PC-9 (cell line): ENCODE measurements at regions not wholly inside any gene's neighbourhood (a gene's known extent, or its start where the extent isn't known, plus 50 kb on each side); places are given as distances from the start of the nearest gene placed in this dataset.

ENCODE experiments used
- BruUV-seq: library from RNA; stranded (reverse); fragments of 400-500 nt; replicated peaks from 2 replicates; lab custom pipeline; 2021; lab: Mats Ljungman, UMichigan
- CTCF ChIA-PET: fragments of 300-600 bp; sonication (Branson Sonifier 250); formaldehyde crosslinking; loops from one replicate; lab custom pipeline; 2022; ENCODE audit warnings: antibody characterized with exemption; lab: Charles Lee
- POLR2A ChIA-PET: fragments of 300-600 bp; sonication (Branson Sonifier 250); formaldehyde crosslinking; loops from one replicate; lab custom pipeline; 2022; ENCODE audit warnings: antibody characterized with exemption; ENCODE audit not compliant: unreplicated experiment; lab: Charles Lee
- DNase-seq, 2 experiments: peaks; one replicate each; pipeline versions ENCODE4 v3.0.0 to v3.0.0-alpha.2; 2015 to 2022; ENCODE audit warnings: mixed read lengths in 1 of 2
- H2AFZ ChIP-seq: fragments of 200-600 bp; sonication (generic); 2 replicates; pipeline ENCODE4 v1.8.1; 2017; ENCODE audit warnings: antibody characterized with exemption
- H3F3A ChIP-seq: fragments of 200-600 bp; sonication (generic); 2 replicates; pipeline ENCODE4 v1.8.1; 2017; ENCODE audit warnings: antibody characterized with exemption, mild to moderate bottlenecking, low read depth; ENCODE audit not compliant: insufficient read depth
- H3K27ac ChIP-seq: fragments of 200-600 bp; sonication (generic); 2 replicates; pipeline ENCODE4 v1.6.1; 2016; ENCODE audit warnings: mixed run types
- H3K27me3 ChIP-seq: fragments of 200-600 bp; sonication (generic); 2 replicates; pipeline ENCODE4 v1.6.1; 2016; ENCODE audit warnings: low read depth, mixed run types; ENCODE audit not compliant: insufficient read depth
- H3K36me3 ChIP-seq: fragments of 200-600 bp; sonication (generic); 2 replicates; pipeline ENCODE4 v1.6.1; 2016; ENCODE audit warnings: low read depth, mixed run types
- H3K4me1 ChIP-seq: fragments of 200-600 bp; sonication (generic); replicated peaks from 2 replicates; pipeline ENCODE4 v1.6.1; 2016; ENCODE audit warnings: mixed run types; ENCODE audit not compliant: insufficient read depth
- H3K4me2 ChIP-seq: fragments of 200-600 bp; sonication (generic); 2 replicates; pipeline ENCODE4 v1.6.1; 2017; ENCODE audit warnings: mixed run types
- H3K4me3 ChIP-seq: fragments of 200-600 bp; sonication (generic); 2 replicates; pipeline ENCODE4 v1.6.1; 2016; ENCODE audit warnings: mixed run types
- H3K79me2 ChIP-seq: fragments of 200-600 bp; sonication (generic); 2 replicates; pipeline ENCODE4 v1.6.1; 2017; ENCODE audit warnings: low read depth, mixed run types
- H3K9me2 ChIP-seq: fragments of 200-600 bp; sonication (generic); 2 replicates; pipeline ENCODE4 v1.8.1; 2017; ENCODE audit warnings: mild to moderate bottlenecking; ENCODE audit not compliant: insufficient read depth
- H3K9me3 ChIP-seq: fragments of 200-600 bp; sonication (generic); 2 replicates; pipeline ENCODE4 v1.8.1; 2016; ENCODE audit warnings: low read depth; ENCODE audit not compliant: insufficient read depth
- H4K20me1 ChIP-seq: fragments of 200-600 bp; sonication (generic); 2 replicates; pipeline ENCODE4 v1.8.1; 2017; ENCODE audit not compliant: insufficient read depth
- CTCF ChIP-seq: fragments of 200-600 bp; sonication (generic); conservative IDR thresholded peaks from 2 replicates; pipeline ENCODE4 v1.6.1; 2017; ENCODE audit warnings: mixed run types, antibody characterized with exemption, mild to moderate bottlenecking, moderate library complexity
- EZH2 ChIP-seq: fragments of 200-600 bp; sonication (generic); IDR thresholded peaks from 2 replicates; pipeline ENCODE4 v1.8.0; 2017; ENCODE audit warnings: antibody characterized with exemption, low read depth
- intact Hi-C: fragments of 100-400 bp; cut with micrococcal nuclease; formaldehyde crosslinking; loops from one replicate; pipeline ENCODE4 v1.10.0; 2022; ENCODE audit not compliant: unreplicated experiment

- no peak overlapping the region for H3K27ac ChIP-seq
- DNase-seq, result no peak
- BruUV-seq, result no TSS peak
- POLR2A ChIA-PET, result no interaction called here
- no peaks in the 10 kb centered on the region for H3K27me3 ChIP-seq
- H2AFZ ChIP-seq, result no peak overlapping the region
- intact Hi-C loops, result no loop called here
- H3K79me2 ChIP-seq, result no peaks in the 10 kb centered on the region
- no peaks in the 10 kb centered on the region for H3F3A ChIP-seq
- no peak overlapping the region for H3K4me2 ChIP-seq
- H3K4me1 ChIP-seq, result no peaks in the 10 kb centered on the region
- H3K36me3 ChIP-seq, result no peaks in the 10 kb centered on the region
- CTCF ChIA-PET, result no interaction called here
- H3K4me3 ChIP-seq, result no peak overlapping the region
- no peaks in the 10 kb centered on the region for H3K9me3 ChIP-seq
- H4K20me1 ChIP-seq, result no peaks in the 10 kb centered on the region
- TF ChIP-seq CTCF (no peak), EZH2 (no peak)
- no peaks in the 10 kb centered on the region for H3K9me2 ChIP-seq
Observed at GRCh38 chr5:26692952-26693351, 345.4 kb downstream of the CDH9 start.

DNA sequence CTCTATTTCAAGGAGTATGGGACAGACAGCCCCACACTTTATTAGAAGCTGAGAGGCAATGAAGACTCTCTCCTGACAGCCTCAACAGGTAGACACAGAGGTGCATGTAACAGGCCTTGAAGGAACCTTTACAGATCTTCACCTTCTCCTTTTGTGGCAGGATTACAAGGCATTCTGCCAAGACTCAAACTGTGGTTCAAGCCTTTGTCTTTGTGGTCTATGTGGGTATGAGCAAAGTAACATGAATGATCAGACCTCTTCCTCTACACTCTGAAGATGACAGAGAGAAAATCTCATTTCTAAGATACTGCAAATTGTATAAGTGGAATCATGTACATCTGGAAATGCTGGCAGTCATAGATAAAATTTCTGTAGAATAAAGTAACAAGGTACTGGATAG lies 346.9 kb downstream of the CDH9 start:
- POLR2A ChIA-PET, result no interaction called here
- TF ChIP-seq EZH2 (no peak), CTCF (no peak)
- CTCF ChIA-PET, result no interaction called here

DNA sequence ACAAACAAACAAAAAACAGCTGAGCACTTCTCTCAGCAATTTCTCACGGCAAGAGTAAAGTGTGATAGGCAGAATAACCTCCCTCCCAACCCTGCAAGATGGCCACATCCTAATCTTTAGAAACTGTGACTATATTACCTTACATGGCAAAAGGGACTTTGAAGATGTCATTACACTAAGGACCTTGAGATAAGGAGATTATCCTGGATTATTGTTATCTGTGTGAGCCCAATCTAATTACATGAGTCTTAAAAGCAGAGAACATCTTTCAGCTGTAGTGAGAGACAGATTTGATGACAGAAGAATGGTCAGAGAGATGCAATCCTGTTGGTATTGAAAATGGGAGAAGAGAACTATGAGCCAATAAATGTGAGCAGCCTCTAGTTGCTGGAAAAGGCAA lies 347.9 kb downstream of the CDH9 start:
- no peak for DNase-seq
- no peak overlapping the region for H3K4me3 ChIP-seq
- POLR2A ChIA-PET, result no interaction called here
- H3K4me1 ChIP-seq, result no peaks in the 10 kb centered on the region
- CTCF ChIA-PET, result no interaction called here
- H3K4me2 ChIP-seq, result no peak overlapping the region
- no peak overlapping the region for H3K27ac ChIP-seq
- no peaks in the 10 kb centered on the region for H3F3A ChIP-seq
- TF ChIP-seq EZH2 (no peak), CTCF (no peak)
- H2AFZ ChIP-seq, result no peak overlapping the region
- H3K79me2 ChIP-seq, result no peaks in the 10 kb centered on the region
- H3K27me3 ChIP-seq, result no peaks in the 10 kb centered on the region
- no peaks in the 10 kb centered on the region for H4K20me1 ChIP-seq
- no peaks in the 10 kb centered on the region for H3K9me3 ChIP-seq
- BruUV-seq, result no TSS peak
- no peaks in the 10 kb centered on the region for H3K36me3 ChIP-seq
- H3K9me2 ChIP-seq, result no peaks in the 10 kb centered on the region
- intact Hi-C loops, result no loop called here

More for the DNA sequence above, 346.9 kb downstream of the CDH9 start:
- Histone ChIP-seq H3K4me3 (no peak overlapping the region), H3K4me2 (no peak overlapping the region), H3F3A (no peaks in the 10 kb centered on the region), H3K79me2 (no peaks in the 10 kb centered on the region), H3K27me3 (no peaks in the 10 kb centered on the region), H4K20me1 (no peaks in the 10 kb centered on the region), H2AFZ (no peak overlapping the region), H3K27ac (no peak overlapping the region), H3K4me1 (no peaks in the 10 kb centered on the region), H3K36me3 (no peaks in the 10 kb centered on the region), H3K9me3 (no peaks in the 10 kb centered on the region), H3K9me2 (no peaks in the 10 kb centered on the region)
- intact Hi-C loops, result no loop called here
- no TSS peak for BruUV-seq
- DNase-seq, result no peak
